ENCODE measurements at regions not wholly inside any gene's neighbourhood (a gene's known extent, or its start where the extent isn't known, plus 50 kb on each side); places are given as distances from the start of the nearest gene placed in this dataset.
"Not testable (repeated sequence)": the region's sequence is repeated elsewhere in the genome, so short reads cannot be mapped to it uniquely, and the experiment has no call there.

- no peak for DNase-seq
- peaks cover 0 to 9% (median 0%) of the 10 kb centered on the region in 3 donors for H3K27me3 Mint-ChIP-seq (ENCODE audit: low read depth in 3 of 3)
- no peak overlapping the region for H3K27ac Mint-ChIP-seq
- H3K4me1 Mint-ChIP-seq = no peaks in the 10 kb centered on the region
- no peaks in the 10 kb centered on the region for H3K36me3 Mint-ChIP-seq
- H3K9me3 Mint-ChIP-seq = peaks cover 0 to 5% (median 1%) of the 10 kb centered on the region in 6 donors
- no peak overlapping the region for H3K4me3 Mint-ChIP-seq
Observed at GRCh38 chr3:39558775-39559306, 91.4 kb downstream of the MOBP start.

GRCh38 chr3:39559543-39559942 is 92.1 kb downstream of the MOBP start:
- peaks cover 0 to 9% (median 0%) of the 10 kb centered on the region in 3 donors for H3K27me3 Mint-ChIP-seq (ENCODE audit: low read depth in 3 of 3)
- H3K4me3 Mint-ChIP-seq = no peak overlapping the region
- H3K27ac Mint-ChIP-seq = no peak overlapping the region
- no peaks in the 10 kb centered on the region for H3K36me3 Mint-ChIP-seq
- H3K9me3 Mint-ChIP-seq = peaks cover 0 to 3% (median under 1%) of the 10 kb centered on the region in 6 donors
- H3K4me1 Mint-ChIP-seq = no peaks in the 10 kb centered on the region
- DNase-seq = no peak

- Mint-ChIP-seq H3K4me3 (no peak overlapping the region), H3K9me3 (peaks cover 0 to 10% (median 0%) of the 10 kb centered on the region in 6 donors), H3K27me3 (ENCODE audit: low read depth in 3 of 3) (peaks cover 0 to 6% (median 4%) of the 10 kb centered on the region in 3 donors)
Observed at GRCh38 chr3:39568508-39568907, 101.0 kb downstream of the MOBP start.

DNA sequence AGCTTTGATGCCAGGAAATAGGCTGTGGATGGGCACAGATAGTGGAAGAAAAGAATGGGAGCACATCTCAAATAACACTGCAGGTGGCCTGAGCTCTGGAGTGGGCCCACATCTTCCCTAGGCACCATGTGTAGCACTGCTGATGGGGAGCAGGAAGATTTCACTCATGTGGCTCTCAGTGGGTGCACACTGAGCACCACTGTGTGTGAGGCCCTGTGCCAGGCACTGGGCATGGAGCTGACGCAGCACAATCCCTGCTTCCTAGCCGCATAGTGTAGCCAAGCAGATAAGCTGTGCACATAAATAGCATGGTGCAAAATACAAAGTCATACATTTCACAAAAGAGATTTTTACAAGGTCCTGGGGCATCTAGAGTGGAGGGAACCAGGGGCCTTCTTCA is 101.6 kb downstream of the MOBP start:
- Mint-ChIP-seq H3K4me1 (no peaks in the 10 kb centered on the region), H3K27me3 (ENCODE audit: low read depth in 3 of 3) (peaks cover 4 to 6% (median 4%) of the 10 kb centered on the region in 3 donors), H3K9me3 (peaks cover 0 to 10% (median 0%) of the 10 kb centered on the region in 6 donors), H3K27ac (no peak overlapping the region), H3K4me3 (no peak overlapping the region), H3K36me3 (no peaks in the 10 kb centered on the region)
- DNase-seq = no peak

More at GRCh38 chr3:39568508-39568907, 101.0 kb downstream of the MOBP start:
- DNase-seq = no peak
- no peaks in the 10 kb centered on the region for H3K36me3 Mint-ChIP-seq
- H3K4me1 Mint-ChIP-seq = no peaks in the 10 kb centered on the region
- no peak overlapping the region for H3K27ac Mint-ChIP-seq

- peaks cover 2 to 10% (median 3%) of the 10 kb centered on the region in 3 donors for H3K27me3 Mint-ChIP-seq (ENCODE audit: low read depth in 3 of 3)
- no peaks in the 10 kb centered on the region for H3K4me1 Mint-ChIP-seq
Observed at GRCh38 chr3:39573392-39573791, 105.9 kb downstream of the MOBP start.

GRCh38 chr3:39577541-39577940 is 110.1 kb downstream of the MOBP start:
- H3K27me3 Mint-ChIP-seq (ENCODE audit: low read depth in 3 of 3) = peaks cover 2 to 10% (median 3%) of the 10 kb centered on the region in 3 donors
- H3K36me3 Mint-ChIP-seq = no peaks in the 10 kb centered on the region
- H3K4me1 Mint-ChIP-seq = no peaks in the 10 kb centered on the region
- no peaks in the 10 kb centered on the region for H3K9me3 Mint-ChIP-seq
- H3K27ac Mint-ChIP-seq = no peak overlapping the region
- DNase-seq = no peak
- H3K4me3 Mint-ChIP-seq = no peak overlapping the region

More at GRCh38 chr3:39573392-39573791, 105.9 kb downstream of the MOBP start:
- H3K4me3 Mint-ChIP-seq = no peak overlapping the region
- H3K27ac Mint-ChIP-seq = no peak overlapping the region
- H3K36me3 Mint-ChIP-seq = no peaks in the 10 kb centered on the region
- peaks cover 0 to 2% (median 0%) of the 10 kb centered on the region in 6 donors for H3K9me3 Mint-ChIP-seq
- no peak for DNase-seq

GRCh38 chr3:39586215-39586614 is 118.7 kb downstream of the MOBP start:
- not testable (repeated sequence) for H3K36me3 Mint-ChIP-seq; DNase-seq; H3K4me3 Mint-ChIP-seq; H3K27me3 Mint-ChIP-seq (ENCODE audit: low read depth in 3 of 3); H3K4me1 Mint-ChIP-seq; H3K27ac Mint-ChIP-seq; H3K9me3 Mint-ChIP-seq

DNA sequence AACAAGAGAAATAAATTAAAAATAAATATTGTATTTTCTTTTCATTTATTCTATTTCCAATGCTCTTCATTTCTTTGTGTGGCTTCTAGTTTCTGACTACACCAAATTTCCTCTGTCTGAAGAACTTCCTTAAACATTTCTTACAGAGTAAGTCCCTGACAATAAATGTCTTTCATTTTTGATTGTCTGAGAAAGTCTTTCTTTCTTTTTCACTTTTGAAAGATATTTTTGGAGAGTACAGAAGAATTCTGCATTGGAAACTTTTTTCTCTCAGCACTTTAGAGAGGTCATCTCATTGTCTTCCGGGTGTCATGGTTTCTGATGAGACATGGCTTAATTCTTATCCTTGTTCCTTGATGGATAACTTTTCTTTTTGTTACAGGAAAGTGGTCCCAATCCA is 119.6 kb downstream of the MOBP start:
- Mint-ChIP-seq H3K27me3 (ENCODE audit: low read depth in 3 of 3) (peaks cover 0 to 7% (median 3%) of the 10 kb centered on the region in 3 donors), H3K9me3 (peaks cover 0 to 4% (median under 1%) of the 10 kb centered on the region in 6 donors), H3K27ac (no peak overlapping the region), H3K4me3 (no peak overlapping the region), H3K36me3 (peaks cover 0 to 3% (median 0%) of the 10 kb centered on the region in 3 donors), H3K4me1 (no peaks in the 10 kb centered on the region)
- DNase-seq = no peak

DNA sequence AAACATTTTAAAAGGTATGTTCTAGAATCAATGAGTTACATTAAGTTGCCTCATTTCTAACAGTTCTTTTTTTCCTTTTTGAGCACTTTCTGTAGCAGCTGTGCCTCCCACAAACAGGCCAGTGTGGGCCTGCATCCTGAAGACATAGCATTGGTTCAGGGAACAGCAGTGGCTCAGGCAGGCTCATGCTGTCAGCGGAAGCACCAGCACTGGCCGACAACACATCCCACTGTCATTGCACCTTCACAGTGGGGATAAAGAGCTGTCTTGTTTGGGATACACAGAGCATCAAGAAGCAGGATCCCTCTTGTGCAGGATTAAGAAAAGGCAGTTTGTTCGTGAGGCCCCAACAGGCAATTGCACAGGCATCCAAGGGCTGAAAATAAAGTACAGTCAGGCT is 123.3 kb downstream of the MOBP start:
- Mint-ChIP-seq H3K4me1 (no peaks in the 10 kb centered on the region), H3K27me3 (ENCODE audit: low read depth in 3 of 3) (peaks cover 0 to 7% (median 0%) of the 10 kb centered on the region in 3 donors), H3K36me3 (no peaks in the 10 kb centered on the region), H3K4me3 (no peak overlapping the region), H3K9me3 (no peaks in the 10 kb centered on the region), H3K27ac (no peak overlapping the region)
- DNase-seq = no peak

- no peaks in the 10 kb centered on the region for H3K4me1 Mint-ChIP-seq
- no peaks in the 10 kb centered on the region for H3K36me3 Mint-ChIP-seq
- peaks cover 0 to 7% (median 0%) of the 10 kb centered on the region in 3 donors for H3K27me3 Mint-ChIP-seq (ENCODE audit: low read depth in 3 of 3)
- H3K27ac Mint-ChIP-seq = no peak overlapping the region
- no peaks in the 10 kb centered on the region for H3K9me3 Mint-ChIP-seq
- H3K4me3 Mint-ChIP-seq = no peak overlapping the region
- no peak for DNase-seq
Observed at GRCh38 chr3:39592311-39593050, 125.0 kb downstream of the MOBP start.

- no peaks in the 10 kb centered on the region for H3K4me1 Mint-ChIP-seq
- DNase-seq = no peak
- peaks cover 0 to 2% (median 0%) of the 10 kb centered on the region in 3 donors for H3K27me3 Mint-ChIP-seq (ENCODE audit: low read depth in 3 of 3)
- no peaks in the 10 kb centered on the region for H3K9me3 Mint-ChIP-seq
- no peak overlapping the region for H3K4me3 Mint-ChIP-seq
- no peaks in the 10 kb centered on the region for H3K36me3 Mint-ChIP-seq
- no peak overlapping the region for H3K27ac Mint-ChIP-seq
Observed at GRCh38 chr3:39593341-39593740, 125.9 kb downstream of the MOBP start.

DNA sequence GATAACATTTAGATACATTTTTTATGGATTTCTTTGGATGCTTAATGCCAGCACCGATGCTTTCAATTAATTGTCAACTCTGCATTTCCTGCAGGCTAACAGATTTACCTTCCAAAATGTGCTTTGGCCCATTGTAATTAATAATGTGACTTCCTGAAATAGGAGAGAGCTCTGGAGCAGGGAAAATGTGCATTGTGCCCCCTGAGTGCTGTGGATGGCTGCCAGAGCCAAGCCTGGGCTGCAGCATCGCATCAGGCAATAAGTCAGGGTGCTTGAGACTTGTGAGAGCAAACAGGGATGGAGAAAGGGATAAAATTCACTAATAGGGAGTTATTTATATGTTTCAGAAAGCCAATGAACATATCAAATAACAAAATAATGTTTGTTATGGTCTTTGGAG is 133.8 kb downstream of the MOBP start:
- Mint-ChIP-seq H3K27ac (no peak overlapping the region), H3K9me3 (peaks cover 0 to 3% (median under 1%) of the 10 kb centered on the region in 6 donors), H3K27me3 (ENCODE audit: low read depth in 3 of 3) (peaks cover 0 to 6% (median 4%) of the 10 kb centered on the region in 3 donors), H3K4me1 (no peaks in the 10 kb centered on the region), H3K36me3 (no peaks in the 10 kb centered on the region), H3K4me3 (no peak overlapping the region)
- DNase-seq = no peak

GRCh38 chr3:39605837-39606236 is 138.4 kb downstream of the MOBP start:
- no peak for DNase-seq
- Mint-ChIP-seq H3K4me3 (no peak overlapping the region), H3K9me3 (peaks cover 0 to 6% (median 3%) of the 10 kb centered on the region in 6 donors), H3K27me3 (ENCODE audit: low read depth in 3 of 3) (peaks cover 0 to 7% (median 6%) of the 10 kb centered on the region in 3 donors), H3K36me3 (no peaks in the 10 kb centered on the region), H3K4me1 (no peaks in the 10 kb centered on the region), H3K27ac (no peak overlapping the region)

DNA sequence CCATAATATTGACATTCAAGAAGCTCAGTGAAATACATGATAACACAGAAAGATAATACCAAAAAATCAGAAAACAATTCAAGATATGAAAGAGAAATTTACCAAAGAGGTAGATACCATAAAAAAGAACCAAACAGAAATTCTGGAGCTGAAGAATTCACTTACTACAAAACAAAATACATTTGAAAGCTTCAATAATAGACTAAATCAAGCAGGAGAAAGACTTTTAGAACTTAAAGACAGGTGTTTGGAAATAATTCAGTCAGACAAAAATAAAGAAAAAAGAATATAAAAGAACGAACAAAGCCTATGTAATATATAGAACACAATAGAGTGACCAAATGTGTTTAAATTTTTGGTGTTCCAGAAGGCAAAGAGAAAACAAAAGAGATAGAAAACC is 158.7 kb downstream of the MOBP start:
- Mint-ChIP-seq H3K4me1 (no peaks in the 10 kb centered on the region), H3K9me3 (peaks cover 4 to 26% (median 10%) of the 10 kb centered on the region in 6 donors), H3K36me3 (no peaks in the 10 kb centered on the region), H3K27ac (no peak overlapping the region), H3K27me3 (ENCODE audit: low read depth in 3 of 3) (peaks cover 0 to 10% (median 0%) of the 10 kb centered on the region in 3 donors), H3K4me3 (no peak overlapping the region)
- DNase-seq = no peak
